WTC11 (cell line): ENCODE measurements at regions not wholly inside any gene's neighbourhood (a gene's known extent, or its start where the extent isn't known, plus 50 kb on each side); places are given as distances from the start of the nearest gene placed in this dataset.

Source experiments
- CTCF ChIP-seq: fragments of 200-600 bp; IDR thresholded peaks from 2 replicates; pipeline ENCODE4 v1.8.0; 2022; ENCODE audit warnings: antibody characterized with exemption
- E2F5 ChIP-seq: sonication (generic); formaldehyde crosslinking; IDR thresholded peaks from 2 replicates; pipeline ENCODE4 v1.8.1; 2022; ENCODE audit warnings: mild to moderate bottlenecking, moderate library complexity, missing genetic modification reagents
- ELF4 ChIP-seq: sonication (generic); formaldehyde crosslinking; IDR thresholded peaks from 2 replicates; pipeline ENCODE4 v1.8.1; 2022; ENCODE audit warnings: low read depth, mild to moderate bottlenecking, moderate library complexity, missing genetic modification reagents
- ETV6 ChIP-seq: sonication (generic); formaldehyde crosslinking; IDR thresholded peaks from 2 replicates; pipeline ENCODE4 v1.8.1; 2022; ENCODE audit warnings: mild to moderate bottlenecking, missing genetic modification reagents
- MAX ChIP-seq: sonication (generic); formaldehyde crosslinking; IDR thresholded peaks from 2 replicates; pipeline ENCODE4 v1.8.0; 2022; ENCODE audit warnings: mild to moderate bottlenecking, missing genetic modification reagents
- MYBL2 ChIP-seq: sonication (generic); formaldehyde crosslinking; IDR thresholded peaks from 2 replicates; pipeline ENCODE4 v1.8.1; 2023; ENCODE audit warnings: mild to moderate bottlenecking, moderate library complexity, missing genetic modification reagents
- NR2C2 ChIP-seq: sonication (generic); formaldehyde crosslinking; IDR thresholded peaks from 2 replicates; pipeline ENCODE4 v1.8.0; 2022; ENCODE audit warnings: mild to moderate bottlenecking, missing genetic modification reagents
- TP53 ChIP-seq: sonication (generic); formaldehyde crosslinking; IDR thresholded peaks from 2 replicates; pipeline ENCODE4 v1.8.1; 2023; ENCODE audit warnings: mild to moderate bottlenecking, missing genetic modification reagents
- ZNF263 ChIP-seq: sonication (generic); formaldehyde crosslinking; IDR thresholded peaks from 2 replicates; pipeline ENCODE4 v1.8.1; 2022; ENCODE audit warnings: low read depth, mild to moderate bottlenecking, moderate library complexity, missing genetic modification reagents
- ZNF317 ChIP-seq: sonication (generic); formaldehyde crosslinking; IDR thresholded peaks from 2 replicates; pipeline ENCODE4 v1.8.1; 2023; ENCODE audit warnings: low read depth, mild to moderate bottlenecking, moderate library complexity, missing genetic modification reagents, borderline replicate concordance

- TF ChIP-seq CTCF = no peak
- no peak for TF ChIP-seq ZNF263 (CRISPR knock-in tag)
- no peak for TF ChIP-seq ELF4 (CRISPR knock-in tag)
- no peak for TF ChIP-seq TP53 (CRISPR knock-in tag)
- TF ChIP-seq ETV6 (CRISPR knock-in tag) = no peak
- TF ChIP-seq ZNF317 = no peak
- no peak for TF ChIP-seq NR2C2
- no peak for TF ChIP-seq MAX (CRISPR knock-in tag)
- TF ChIP-seq MYBL2 (CRISPR knock-in tag) = no peak
- TF ChIP-seq E2F5 (CRISPR knock-in tag) = no peak
Measured at GRCh38 chr7:35551321-35552081, 143.4 kb downstream of the HERPUD2 start.
